Astrocyte of the cerebellum (primary cell): ENCODE measurements at regions not wholly inside any gene's neighbourhood (a gene's known extent, or its start where the extent isn't known, plus 50 kb on each side); places are given as distances from the start of the nearest gene placed in this dataset.

ENCODE experiments used
- DNase-seq: peaks from one replicate; pipeline ENCODE4 v3.0.0-alpha.2; 2011; ENCODE audit warnings: low read depth
- H3K4me3 ChIP-seq: 2 replicates; pipeline ENCODE4 v1.5.1; 2011; ENCODE audit warnings: mild to moderate bottlenecking, low read depth, low read length, moderate library complexity
- in situ Hi-C: cut with HindIII; loops from 2 replicates; pipeline ENCODE4 v1.10.0; 2017; ENCODE audit warnings: low sequenced_read_pairs
- TF ChIP-seq, protein P1 (sequence below): IDR thresholded peaks from 2 replicates; pipeline ENCODE4 v1.5.1; 2012; ENCODE audit warnings: low read length, low read depth, moderate library complexity, mild to moderate bottlenecking; ENCODE audit errors: missing control alignments

- in situ Hi-C loops = no loop called here
- DNase-seq = no peak
- no peak overlapping the region for H3K4me3 ChIP-seq
- TF ChIP-seq, protein P1, sequence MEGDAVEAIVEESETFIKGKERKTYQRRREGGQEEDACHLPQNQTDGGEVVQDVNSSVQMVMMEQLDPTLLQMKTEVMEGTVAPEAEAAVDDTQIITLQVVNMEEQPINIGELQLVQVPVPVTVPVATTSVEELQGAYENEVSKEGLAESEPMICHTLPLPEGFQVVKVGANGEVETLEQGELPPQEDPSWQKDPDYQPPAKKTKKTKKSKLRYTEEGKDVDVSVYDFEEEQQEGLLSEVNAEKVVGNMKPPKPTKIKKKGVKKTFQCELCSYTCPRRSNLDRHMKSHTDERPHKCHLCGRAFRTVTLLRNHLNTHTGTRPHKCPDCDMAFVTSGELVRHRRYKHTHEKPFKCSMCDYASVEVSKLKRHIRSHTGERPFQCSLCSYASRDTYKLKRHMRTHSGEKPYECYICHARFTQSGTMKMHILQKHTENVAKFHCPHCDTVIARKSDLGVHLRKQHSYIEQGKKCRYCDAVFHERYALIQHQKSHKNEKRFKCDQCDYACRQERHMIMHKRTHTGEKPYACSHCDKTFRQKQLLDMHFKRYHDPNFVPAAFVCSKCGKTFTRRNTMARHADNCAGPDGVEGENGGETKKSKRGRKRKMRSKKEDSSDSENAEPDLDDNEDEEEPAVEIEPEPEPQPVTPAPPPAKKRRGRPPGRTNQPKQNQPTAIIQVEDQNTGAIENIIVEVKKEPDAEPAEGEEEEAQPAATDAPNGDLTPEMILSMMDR = no peak
These were observed 1471.7 kb downstream of the UQCRFS1 start for GRCh38 chr19:27741236-27741635.

DNA sequence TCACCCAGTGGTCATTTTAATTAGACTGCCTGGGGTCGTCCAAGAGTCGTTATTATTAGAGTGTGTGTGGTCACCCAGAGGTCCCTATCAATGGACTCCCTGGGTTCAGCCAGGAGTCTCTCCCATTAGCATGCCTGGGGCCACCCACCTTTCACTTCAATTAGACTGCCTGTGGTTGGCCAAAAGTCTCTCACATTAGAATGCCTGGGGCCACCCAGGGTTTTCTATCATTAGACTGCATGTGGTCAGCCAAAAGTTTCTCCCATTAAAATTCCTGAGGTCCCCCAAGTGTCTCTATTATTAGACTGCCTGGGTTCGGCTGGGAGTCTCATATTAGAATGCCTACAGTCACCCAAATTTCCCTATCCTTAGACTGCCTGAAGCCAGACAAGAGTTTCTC is 1472.6 kb downstream of the UQCRFS1 start:
- TF ChIP-seq, protein P1 = no peak
- H3K4me3 ChIP-seq = no peak overlapping the region
- no peak for DNase-seq
- in situ Hi-C loops = no loop called here

- no peak overlapping the region for H3K4me3 ChIP-seq
- TF ChIP-seq, protein P1 = no peak
- in situ Hi-C loops = no loop called here
- DNase-seq = no peak
These were observed 1474.3 kb downstream of the UQCRFS1 start for GRCh38 chr19:27738569-27739193.

DNA sequence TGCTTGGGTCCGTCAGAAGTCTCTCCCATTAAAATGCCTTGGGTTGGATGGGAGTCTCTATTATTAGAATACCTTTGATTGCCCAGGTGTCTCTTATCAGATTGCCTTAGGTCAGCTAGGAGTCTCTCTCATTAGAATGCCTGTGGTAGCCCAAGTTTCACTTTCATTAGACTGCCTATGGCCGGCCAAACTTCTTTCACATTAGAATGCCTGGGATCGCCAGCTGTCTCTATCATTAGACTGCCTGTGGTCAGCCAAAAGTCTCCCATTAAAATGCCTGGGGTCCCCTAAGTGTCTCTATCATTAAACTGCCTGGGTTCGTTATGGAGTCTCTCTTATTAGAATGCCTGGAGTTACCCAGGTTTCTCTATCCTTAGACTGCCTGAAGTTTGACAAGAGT is 1476.7 kb downstream of the UQCRFS1 start:
- TF ChIP-seq, protein P1 = no peak
- no peak for DNase-seq
- in situ Hi-C loops = no loop called here

GRCh38 chr19:27735314-27735713 is 1477.6 kb downstream of the UQCRFS1 start:
- H3K4me3 ChIP-seq = no peak overlapping the region
- no peak for DNase-seq
- in situ Hi-C loops = no loop called here
- TF ChIP-seq, protein P1 = no peak

More for the DNA sequence above, 1476.7 kb downstream of the UQCRFS1 start:
- H3K4me3 ChIP-seq = no peak overlapping the region

- no peak overlapping the region for H3K4me3 ChIP-seq
- DNase-seq = no peak
- TF ChIP-seq, protein P1 = no peak
- in situ Hi-C loops = no loop called here
These were observed 1478.3 kb downstream of the UQCRFS1 start for GRCh38 chr19:27734496-27735220.
